OCI-M2 (cell line): ENCODE measurements at regions not wholly inside any gene's neighbourhood (a gene's known extent, or its start where the extent isn't known, plus 50 kb on each side); places are given as distances from the start of the nearest gene placed in this dataset.
"Not testable (repeated sequence)": the region's sequence is repeated elsewhere in the genome, so short reads cannot be mapped to it uniquely, and the experiment has no call there.

Source experiments
- DNase-seq: peaks from one replicate; lab custom pipeline; 2025; ENCODE audit not compliant: unreplicated experiment; lab: John Stamatoyannopoulos, UW

GRCh38 chr7:112982441-112983063 is 104.1 kb downstream of the GPR85 start:
- DNase-seq = no peak

GRCh38 chr7:112981966-112982365 is 104.7 kb downstream of the GPR85 start:
- DNase-seq = no peak

GRCh38 chr7:112979055-112979454 is 107.6 kb downstream of the GPR85 start:
- DNase-seq = not testable (repeated sequence)

GRCh38 chr7:112977244-112977955 is 109.2 kb downstream of the GPR85 start:
- not testable (repeated sequence) for DNase-seq

- no peak for DNase-seq
These were observed 115.9 kb downstream of the GPR85 start for GRCh38 chr7:112970771-112971170.

- DNase-seq = no peak
These were observed 116.7 kb downstream of the GPR85 start for GRCh38 chr7:112969946-112970345.

- DNase-seq = no peak
These were observed 121.1 kb downstream of the GPR85 start for GRCh38 chr7:112965506-112965905.

GRCh38 chr7:112963634-112964033 is 123.0 kb downstream of the GPR85 start:
- DNase-seq = no peak

- no peak for DNase-seq
These were observed 123.8 kb downstream of the GPR85 start for GRCh38 chr7:112962815-112963214.

GRCh38 chr7:112959276-112959675 is 127.4 kb downstream of the GPR85 start:
- DNase-seq = no peak

GRCh38 chr7:112958775-112959174 is 127.9 kb downstream of the GPR85 start:
- DNase-seq = no peak

- no peak for DNase-seq
These were observed 128.7 kb downstream of the GPR85 start for GRCh38 chr7:112957901-112958300.

- not testable (repeated sequence) for DNase-seq
These were observed 133.6 kb downstream of the GPR85 start for GRCh38 chr7:112953031-112953430.

- no peak for DNase-seq
These were observed 135.6 kb downstream of the GPR85 start for GRCh38 chr7:112951070-112951469.

- not testable (repeated sequence) for DNase-seq
These were observed 136.9 kb downstream of the GPR85 start for GRCh38 chr7:112949682-112950081.

- DNase-seq = no peak
These were observed 140.3 kb downstream of the GPR85 start for GRCh38 chr7:112946350-112946749.

- DNase-seq = no peak
These were observed 141.6 kb downstream of the GPR85 start for GRCh38 chr7:112945046-112945445.

GRCh38 chr7:112942981-112943380 is 143.6 kb downstream of the GPR85 start:
- no peak for DNase-seq

- not testable (repeated sequence) for DNase-seq
These were observed 144.5 kb downstream of the GPR85 start for GRCh38 chr7:112942125-112942524.

- no peak for DNase-seq
These were observed 146.3 kb downstream of the GPR85 start for GRCh38 chr7:112940314-112940732.

GRCh38 chr7:112939574-112940313 is 146.9 kb downstream of the GPR85 start:
- DNase-seq = peak; percentile 96
